OCI-LY7 (cell line): ENCODE measurements at regions not wholly inside any gene's neighbourhood (a gene's known extent, or its start where the extent isn't known, plus 50 kb on each side); places are given as distances from the start of the nearest gene placed in this dataset.
"Not testable (repeated sequence)": the region's sequence is repeated elsewhere in the genome, so short reads cannot be mapped to it uniquely, and the experiment has no call there.

Experiments used
- BruUV-seq: library from RNA; stranded (reverse); fragments of 400-500 nt; replicated peaks from 2 replicates; lab custom pipeline; 2021; lab: Mats Ljungman, UMichigan
- CTCF ChIA-PET: fragments of 300-600 bp; sonication (Branson Sonifier 250); formaldehyde crosslinking; loops from one replicate; lab custom pipeline; 2022; ENCODE audit warnings: antibody characterized with exemption; ENCODE audit not compliant: unreplicated experiment; lab: Charles Lee
- POLR2A ChIA-PET: fragments of 300-600 bp; sonication (Branson Sonifier 250); formaldehyde crosslinking; loops from one replicate; lab custom pipeline; 2022; ENCODE audit warnings: antibody characterized with exemption; lab: Charles Lee
- DNase-seq: peaks from one replicate; pipeline ENCODE4 v3.0.0-alpha.2; 2015; ENCODE audit warnings: low spot score
- H2AFZ ChIP-seq: fragments of 200-600 bp; sonication (generic), shearing (Covaris generic); 2 replicates; pipeline ENCODE4 v1.6.1; 2014; ENCODE audit warnings: mild to moderate bottlenecking, antibody characterized with exemption, low read length, moderate library complexity
- H3K27ac ChIP-seq: fragments of 200-600 bp; sonication (generic); 2 replicates; pipeline ENCODE4 v1.5.1; 2014; ENCODE audit warnings: mixed run types, low read depth, mild to moderate bottlenecking, moderate library complexity, low read length, inconsistent platforms; ENCODE audit not compliant: poor library complexity, severe bottlenecking
- H3K36me3 ChIP-seq: fragments of 200-600 bp; sonication (generic); 2 replicates; pipeline ENCODE4 v1.6.1; 2014; ENCODE audit warnings: mild to moderate bottlenecking, antibody characterized with exemption, low read length, moderate library complexity, mixed read lengths; ENCODE audit not compliant: insufficient read depth
- H3K4me1 ChIP-seq: fragments of 200-600 bp; sonication (generic); 2 replicates; pipeline ENCODE4 v1.5.1; 2014; ENCODE audit warnings: mild to moderate bottlenecking, low read length; ENCODE audit not compliant: insufficient read depth, poor library complexity, severe bottlenecking
- H3K4me2 ChIP-seq: fragments of 200-600 bp; sonication (generic); 2 replicates; pipeline ENCODE4 v1.6.1; 2014; ENCODE audit warnings: mild to moderate bottlenecking, low read length
- H3K4me3 ChIP-seq: fragments of 200-600 bp; sonication (generic); 2 replicates; pipeline ENCODE4 v1.5.1; 2014; ENCODE audit warnings: mild to moderate bottlenecking, low read depth, low read length; ENCODE audit not compliant: poor library complexity, severe bottlenecking
- H3K79me2 ChIP-seq: fragments of 200-600 bp; sonication (generic); 2 replicates; pipeline ENCODE4 v1.6.1; 2016; ENCODE audit warnings: low read depth, mild to moderate bottlenecking, low read length, moderate library complexity, mixed read lengths; ENCODE audit not compliant: insufficient read depth
- H3K9me2 ChIP-seq: fragments of 200-600 bp; sonication (generic); 2 replicates; pipeline ENCODE4 v1.6.1; 2016; ENCODE audit warnings: mild to moderate bottlenecking, low read length, mixed read lengths; ENCODE audit not compliant: insufficient read depth
- H3K9me3 ChIP-seq: fragments of 200-600 bp; sonication (generic); 2 replicates; pipeline ENCODE4 v1.6.1; 2014; ENCODE audit warnings: mild to moderate bottlenecking, mixed run types, low read length, mixed read lengths
- H4K20me1 ChIP-seq: fragments of 200-600 bp; sonication (generic); 2 replicates; pipeline ENCODE4 v1.6.1; 2014; ENCODE audit warnings: mild to moderate bottlenecking, antibody characterized with exemption, low read length, moderate library complexity, mixed read lengths; ENCODE audit not compliant: insufficient read depth
- EZH2phosphoT487 ChIP-seq: fragments of 200-600 bp; sonication (generic); IDR thresholded peaks from 2 replicates; pipeline ENCODE4 v1.6.1; 2018; ENCODE audit warnings: low read depth, borderline replicate concordance, mild to moderate bottlenecking, mixed run types, antibody characterized with exemption, low read length, moderate library complexity, mixed read lengths
- intact Hi-C: fragments of 100-400 bp; cut with micrococcal nuclease; formaldehyde crosslinking; loops from one replicate; pipeline ENCODE4 v1.10.0; 2022; ENCODE audit not compliant: unreplicated experiment
- TF ChIP-seq, protein P1 (sequence below): fragments of 200-600 bp; sonication (generic); conservative IDR thresholded peaks from 2 replicates; pipeline ENCODE4 v1.5.1; 2014; ENCODE audit warnings: mild to moderate bottlenecking, antibody characterized with exemption, low read length, moderate library complexity, mixed read lengths

DNA sequence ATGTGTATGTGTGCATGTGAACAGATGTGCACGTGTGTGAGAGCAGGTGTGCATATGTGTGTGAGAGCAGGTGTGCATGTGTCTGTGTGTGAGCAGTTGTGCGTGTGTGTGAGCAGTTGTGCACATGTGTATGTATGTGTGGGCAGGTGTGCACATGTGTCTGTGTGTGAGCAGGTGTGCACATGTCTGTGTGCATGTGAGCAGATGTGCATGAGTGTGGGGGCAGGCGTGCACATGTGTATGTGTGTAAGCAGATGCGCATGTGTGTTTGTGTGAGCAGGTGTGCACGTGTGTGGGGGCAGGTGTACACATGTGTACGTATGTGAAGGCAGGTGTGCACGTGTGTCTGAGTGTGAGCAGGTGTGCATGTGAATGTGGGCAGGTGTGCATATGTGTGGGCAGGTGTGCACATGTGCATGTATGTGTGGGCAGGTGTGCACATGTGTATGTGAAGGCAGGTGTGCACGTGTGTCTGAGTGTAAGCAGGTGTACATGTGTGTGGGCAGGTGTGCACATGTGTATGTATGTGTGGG, 66.5 kb upstream of the LRPAP1 start:
- POLR2A ChIA-PET, result no interaction called here
- no TSS peak for BruUV-seq
- Histone ChIP-seq H3K36me3 (no peaks in the 10 kb centered on the region), H2AFZ (no peak overlapping the region), H3K27ac (no peak overlapping the region), H3K4me2 (no peak overlapping the region), H3K9me3 (no peaks in the 10 kb centered on the region), H3K79me2 (no peaks in the 10 kb centered on the region), H4K20me1 (no peaks in the 10 kb centered on the region), H3K4me3 (no peak overlapping the region), H3K9me2 (no peaks in the 10 kb centered on the region), H3K4me1 (no peaks in the 10 kb centered on the region)
- TF ChIP-seq EZH2phosphoT487, result no peak
- TF ChIP-seq, protein P1, sequence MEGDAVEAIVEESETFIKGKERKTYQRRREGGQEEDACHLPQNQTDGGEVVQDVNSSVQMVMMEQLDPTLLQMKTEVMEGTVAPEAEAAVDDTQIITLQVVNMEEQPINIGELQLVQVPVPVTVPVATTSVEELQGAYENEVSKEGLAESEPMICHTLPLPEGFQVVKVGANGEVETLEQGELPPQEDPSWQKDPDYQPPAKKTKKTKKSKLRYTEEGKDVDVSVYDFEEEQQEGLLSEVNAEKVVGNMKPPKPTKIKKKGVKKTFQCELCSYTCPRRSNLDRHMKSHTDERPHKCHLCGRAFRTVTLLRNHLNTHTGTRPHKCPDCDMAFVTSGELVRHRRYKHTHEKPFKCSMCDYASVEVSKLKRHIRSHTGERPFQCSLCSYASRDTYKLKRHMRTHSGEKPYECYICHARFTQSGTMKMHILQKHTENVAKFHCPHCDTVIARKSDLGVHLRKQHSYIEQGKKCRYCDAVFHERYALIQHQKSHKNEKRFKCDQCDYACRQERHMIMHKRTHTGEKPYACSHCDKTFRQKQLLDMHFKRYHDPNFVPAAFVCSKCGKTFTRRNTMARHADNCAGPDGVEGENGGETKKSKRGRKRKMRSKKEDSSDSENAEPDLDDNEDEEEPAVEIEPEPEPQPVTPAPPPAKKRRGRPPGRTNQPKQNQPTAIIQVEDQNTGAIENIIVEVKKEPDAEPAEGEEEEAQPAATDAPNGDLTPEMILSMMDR, result no peak
- intact Hi-C loops, result no loop called here
- CTCF ChIA-PET, result no interaction called here
- DNase-seq, result no peak

DNA sequence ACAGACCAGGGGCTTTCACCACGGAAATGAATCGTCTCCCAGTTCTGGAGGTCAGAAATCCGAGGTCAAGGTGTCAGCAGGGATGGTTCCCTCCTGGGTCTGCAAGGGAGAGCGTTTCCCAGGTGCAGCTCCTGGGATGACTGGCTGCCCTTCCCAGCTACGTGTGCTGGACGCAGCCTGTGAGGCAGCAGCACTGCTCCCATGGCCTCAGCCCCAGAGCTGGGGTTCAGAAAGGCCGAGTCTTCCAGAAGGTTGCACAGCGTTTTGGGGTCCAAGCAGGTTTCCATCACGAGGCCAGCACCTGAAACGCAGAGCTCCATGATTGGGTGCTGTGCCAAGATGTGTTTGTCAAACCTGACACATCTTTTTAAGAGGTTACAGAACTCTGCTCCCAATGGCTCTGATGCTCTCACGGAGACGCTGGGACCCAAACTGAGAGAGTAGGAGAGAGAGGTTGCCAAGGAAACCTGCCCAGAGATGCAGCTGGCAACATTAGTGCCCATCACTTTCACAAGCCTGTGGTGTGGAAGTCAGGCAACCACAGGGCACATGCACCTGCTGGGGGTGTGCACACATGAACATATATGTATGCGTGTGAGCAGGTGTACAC, 65.8 kb upstream of the LRPAP1 start:
- intact Hi-C loops, BruUV-seq, POLR2A ChIA-PET, H2AFZ ChIP-seq, H3K4me1 ChIP-seq, H3K36me3 ChIP-seq, H3K4me2 ChIP-seq, DNase-seq, H4K20me1 ChIP-seq, H3K79me2 ChIP-seq, H3K27ac ChIP-seq, CTCF ChIA-PET, H3K4me3 ChIP-seq, H3K9me3 ChIP-seq, H3K9me2 ChIP-seq: not testable (repeated sequence)

DNA sequence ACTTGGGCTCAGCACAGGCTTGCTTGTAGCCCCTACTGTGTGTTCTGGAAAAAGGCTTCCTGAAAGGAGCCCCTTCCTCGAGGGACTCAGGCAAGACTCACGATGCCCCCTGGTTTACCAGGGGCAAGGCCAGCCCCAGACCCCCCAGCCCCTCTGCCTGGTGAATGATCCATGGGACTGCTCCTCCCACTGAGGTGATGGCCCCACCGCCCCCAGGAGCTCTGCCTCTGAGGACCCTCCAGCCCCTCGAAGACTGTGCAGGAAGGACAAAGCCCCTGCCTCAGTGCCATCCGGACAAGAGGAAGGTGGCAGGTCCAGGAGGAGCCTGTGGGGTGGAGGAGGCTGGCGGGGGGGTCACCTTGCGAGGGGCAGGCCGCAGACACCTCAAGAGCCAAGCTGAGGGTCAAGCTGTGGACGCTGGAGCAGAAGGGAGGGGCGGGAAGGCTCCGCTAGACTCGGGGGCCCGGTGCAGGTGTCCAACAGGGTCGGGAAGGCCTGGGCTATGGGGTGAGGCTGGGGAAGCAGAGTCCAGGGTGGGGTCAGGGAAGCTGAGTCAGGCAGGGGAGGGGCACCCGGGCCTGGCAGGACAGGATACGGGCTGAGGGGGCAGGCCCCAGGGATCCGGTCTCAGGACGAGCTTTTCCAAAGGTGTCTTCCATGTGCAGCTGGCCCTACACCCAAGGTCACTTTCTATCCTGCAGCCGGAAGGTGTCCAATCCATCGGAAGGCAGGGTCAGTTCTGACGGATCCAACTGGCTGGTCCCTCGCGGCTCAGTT, 64.9 kb upstream of the LRPAP1 start:
- DNase-seq, BruUV-seq, H3K9me3 ChIP-seq, H4K20me1 ChIP-seq, H3K4me1 ChIP-seq, H2AFZ ChIP-seq, CTCF ChIA-PET, H3K4me3 ChIP-seq, POLR2A ChIA-PET, intact Hi-C loops, H3K9me2 ChIP-seq, H3K36me3 ChIP-seq, H3K4me2 ChIP-seq, H3K79me2 ChIP-seq, H3K27ac ChIP-seq: not testable (repeated sequence)

DNA sequence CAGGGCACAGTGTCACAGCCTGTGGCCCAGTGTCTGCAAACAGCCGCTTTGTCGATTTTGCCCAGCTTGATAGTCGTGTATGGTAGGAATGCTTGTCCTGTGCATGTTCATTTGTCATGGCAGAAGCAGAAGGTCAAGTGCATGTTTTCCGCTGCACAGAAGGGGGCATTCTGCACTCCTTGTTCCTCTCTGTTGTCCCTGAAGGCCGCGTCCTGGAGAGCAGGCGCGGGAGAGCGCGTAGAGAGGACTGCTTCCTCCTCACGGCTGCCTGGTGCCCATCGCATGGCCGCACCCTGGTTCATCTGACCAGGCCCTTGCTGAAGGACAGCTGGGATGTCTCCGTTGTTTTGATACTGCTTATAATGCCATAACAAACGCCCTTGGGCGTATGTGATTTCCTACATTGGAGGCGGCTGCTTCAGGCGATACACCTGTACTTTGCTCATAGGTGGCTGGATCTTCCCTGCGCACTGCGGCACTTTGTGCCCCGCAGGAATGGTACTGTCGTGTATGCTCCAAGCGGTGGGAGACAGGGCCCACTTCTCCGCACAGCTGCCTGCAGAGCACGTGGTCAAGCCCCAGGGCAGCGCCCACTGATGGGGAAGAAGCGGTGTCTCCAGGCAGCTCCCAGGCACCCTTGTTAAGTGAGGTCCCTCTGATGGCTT, 63.5 kb upstream of the LRPAP1 start:
- H4K20me1 ChIP-seq, H3K79me2 ChIP-seq, H3K4me3 ChIP-seq, H3K4me1 ChIP-seq, intact Hi-C loops, POLR2A ChIA-PET, H2AFZ ChIP-seq, H3K27ac ChIP-seq, BruUV-seq, H3K36me3 ChIP-seq, DNase-seq, CTCF ChIA-PET, H3K9me2 ChIP-seq, H3K9me3 ChIP-seq, H3K4me2 ChIP-seq: not testable (repeated sequence)

DNA sequence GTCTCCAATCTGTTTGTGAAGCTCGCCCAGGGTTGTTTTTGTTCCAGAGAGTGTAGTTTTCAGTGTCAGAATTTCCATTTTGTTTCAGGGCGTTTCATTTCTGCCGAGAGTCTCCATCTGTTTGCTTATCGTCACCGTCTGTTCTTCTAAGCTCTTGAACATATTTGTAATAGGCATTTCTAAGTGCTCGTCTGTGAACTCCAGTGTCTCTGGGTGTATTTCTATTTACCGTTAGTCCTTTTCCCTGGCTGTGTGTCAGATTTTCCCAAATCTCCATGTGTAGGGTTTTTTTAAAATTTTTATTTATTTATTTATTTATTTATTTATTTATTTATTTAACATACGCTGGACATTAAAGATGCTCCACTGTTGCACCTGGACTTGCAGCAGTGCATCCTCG, 62.5 kb upstream of the LRPAP1 start:
- CTCF ChIA-PET, BruUV-seq, H3K4me2 ChIP-seq, H3K79me2 ChIP-seq, H3K9me3 ChIP-seq, H3K36me3 ChIP-seq, H3K9me2 ChIP-seq, H3K4me1 ChIP-seq, intact Hi-C loops, H4K20me1 ChIP-seq, H3K27ac ChIP-seq, H2AFZ ChIP-seq, H3K4me3 ChIP-seq, DNase-seq: not testable (repeated sequence)
- POLR2A ChIA-PET, result interaction anchor here (0.6 kb wide), 1 partner anchor 599 kb away, joined by 3 read pairs; no protein-coding TSS in a partner anchor
